Endothelial cell of umbilical vein (primary cell): ENCODE measurements at regions not wholly inside any gene's neighbourhood (a gene's known extent, or its start where the extent isn't known, plus 50 kb on each side); places are given as distances from the start of the nearest gene placed in this dataset.
"Not testable (repeated sequence)": the region's sequence is repeated elsewhere in the genome, so short reads cannot be mapped to it uniquely, and the experiment has no call there.

ENCODE experiments used
- BruUV-seq: library from RNA; stranded (reverse); fragments of 400-500 nt; replicated peaks from 2 replicates; lab custom pipeline; 2021; lab: Mats Ljungman, UMichigan
- CTCF ChIA-PET: fragments of 300-600, 350-600 bp; sonication (Branson Sonifier 250); formaldehyde crosslinking; loops from one replicate; lab custom pipeline; 2021; ENCODE audit warnings: antibody characterized with exemption, inconsistent platforms; lab: Charles Lee
- POLR2A ChIA-PET: fragments of 300-600, 350-600 bp; sonication (Branson Sonifier 250); formaldehyde crosslinking; loops from one replicate; lab custom pipeline; 2021; ENCODE audit warnings: antibody characterized with exemption, inconsistent platforms; lab: Charles Lee
- DNase-seq: peaks from one replicate; pipeline ENCODE4 v3.0.0-alpha.2; 2011; ENCODE audit warnings: low read depth, low spot score
- FAIRE-seq: peaks from 2 replicates; lab custom pipeline; 2011; peaks lifted over from hg19 to GRCh38; lab: Jason Lieb, UNC
- H2AFZ ChIP-seq: 2 replicates; pipeline ENCODE4 v1.6.0; 2012; ENCODE audit warnings: low read depth, low read length, control low read depth, inconsistent platforms
- H3K27ac ChIP-seq: 2 replicates; pipeline ENCODE4 v1.5.1; 2011; ENCODE audit warnings: low read depth, mild to moderate bottlenecking, control low read depth, low read length, moderate library complexity; ENCODE audit not compliant: insufficient read depth
- H3K27me3 ChIP-seq, 2 experiments: 2 replicates each; pipeline versions ENCODE4 v1.6.0 to v1.6.1; 2011; ENCODE audit warnings: low read length in 2 of 2, mixed read lengths in 1 of 2; ENCODE audit not compliant: control insufficient read depth in 2 of 2, insufficient read depth in 2 of 2
- H3K36me3 ChIP-seq, 2 experiments: 2 replicates in 1 of 2; 3 replicates in 1 of 2; pipeline ENCODE4 v1.5.1; 2011; ENCODE audit warnings: low read length in 2 of 2, mild to moderate bottlenecking in 1 of 2, moderate library complexity in 1 of 2; ENCODE audit not compliant: control insufficient read depth in 2 of 2, insufficient read depth in 2 of 2; ENCODE audit errors: extremely low read depth in 1 of 2
- H3K4me1 ChIP-seq: 3 replicates; pipeline ENCODE4 v1.5.1; 2011; ENCODE audit warnings: mild to moderate bottlenecking, low read length; ENCODE audit not compliant: control insufficient read depth, insufficient read depth; ENCODE audit errors: extremely low read depth
- H3K4me2 ChIP-seq: 2 replicates; pipeline ENCODE4 v1.6.1; 2011; ENCODE audit warnings: low read length, control low read depth, mixed read lengths; ENCODE audit not compliant: insufficient read depth
- H3K4me3 ChIP-seq, 3 experiments: fragments of 200-600 bp in 1 of 3; sonication (generic), shearing (Covaris generic) in 1 of 3; replicated peaks in 1 of 3; 2 replicates each; pipeline ENCODE4 v1.5.1; 2011 to 2016; ENCODE audit warnings: control low read depth in 3 of 3, low read length in 3 of 3, mild to moderate bottlenecking in 2 of 3, inconsistent platforms in 1 of 3, low read depth in 1 of 3, moderate library complexity in 1 of 3; ENCODE audit not compliant: insufficient read depth in 1 of 3
- H3K79me2 ChIP-seq: 2 replicates; pipeline ENCODE4 v1.6.0; 2012; ENCODE audit warnings: low read length, inconsistent platforms; ENCODE audit not compliant: control insufficient read depth, insufficient read depth
- H3K9ac ChIP-seq: replicated peaks from 2 replicates; pipeline ENCODE3; 2011; ENCODE audit warnings: low read length, control low read depth; ENCODE audit not compliant: insufficient read depth; ENCODE audit errors: extremely low read depth
- H3K9me1 ChIP-seq: replicated peaks from 3 replicates; pipeline ENCODE4 v1.6.0; 2011; ENCODE audit warnings: mild to moderate bottlenecking, low read length; ENCODE audit not compliant: control insufficient read depth, insufficient read depth; ENCODE audit errors: extremely low read depth
- H3K9me3 ChIP-seq: replicated peaks from 2 replicates; pipeline ENCODE4 v1.5.1; 2012; ENCODE audit warnings: low read length, inconsistent platforms; ENCODE audit not compliant: control insufficient read depth, insufficient read depth
- H4K20me1 ChIP-seq: replicated peaks from 2 replicates; pipeline ENCODE3; 2011; ENCODE audit warnings: mild to moderate bottlenecking, low read length; ENCODE audit not compliant: control insufficient read depth, insufficient read depth; ENCODE audit errors: extremely low read depth
- dilution Hi-C: fragments of 300-500 bp; cut with MboI; formaldehyde crosslinking; loops from one replicate; pipeline ENCODE4 v1.15.0; 2019; ENCODE audit warnings: low sequenced_read_pairs; ENCODE audit not compliant: extremely low pct_ligation_motif_present
- intact Hi-C: fragments of 100-400 bp; cut with micrococcal nuclease; formaldehyde crosslinking; loops from one replicate; pipeline ENCODE4 v1.10.0; 2022

DNA sequence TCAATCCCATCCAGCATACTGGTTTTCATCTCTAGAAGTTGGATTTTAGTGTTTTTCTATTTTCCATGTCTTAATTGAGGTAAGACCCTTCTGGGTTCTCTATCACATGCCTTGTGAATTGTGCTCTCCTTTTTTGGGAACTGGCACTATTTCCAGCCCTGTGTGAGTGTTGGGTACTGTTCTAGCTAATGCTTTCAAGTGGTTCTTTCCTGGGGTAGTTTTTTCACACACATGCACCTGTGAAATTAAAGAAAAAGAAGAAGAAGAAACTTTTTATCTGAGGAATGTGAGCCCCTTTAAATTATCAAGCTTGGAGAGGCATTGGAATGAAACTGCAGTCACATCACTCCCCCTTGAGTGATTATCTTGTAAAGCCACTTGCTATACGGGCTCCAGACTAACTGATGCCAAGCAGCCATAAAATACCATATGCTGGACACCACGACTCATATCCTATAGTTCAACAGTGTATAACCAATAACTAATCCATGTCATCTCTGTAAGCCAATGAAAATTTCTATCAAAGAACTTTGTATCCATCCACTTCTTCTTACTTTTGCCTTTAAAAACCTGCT is 102.4 kb downstream of the FAM72B start:
- H3K9me1 ChIP-seq, H3K79me2 ChIP-seq, H3K9me3 ChIP-seq, H3K4me2 ChIP-seq, H3K4me1 ChIP-seq, H3K9ac ChIP-seq, H2AFZ ChIP-seq, intact Hi-C loops, H3K4me3 ChIP-seq, CTCF ChIA-PET, dilution Hi-C loops, H4K20me1 ChIP-seq, POLR2A ChIA-PET, DNase-seq, H3K27me3 ChIP-seq, H3K36me3 ChIP-seq, BruUV-seq, H3K27ac ChIP-seq, FAIRE-seq: not testable (repeated sequence)

DNA sequence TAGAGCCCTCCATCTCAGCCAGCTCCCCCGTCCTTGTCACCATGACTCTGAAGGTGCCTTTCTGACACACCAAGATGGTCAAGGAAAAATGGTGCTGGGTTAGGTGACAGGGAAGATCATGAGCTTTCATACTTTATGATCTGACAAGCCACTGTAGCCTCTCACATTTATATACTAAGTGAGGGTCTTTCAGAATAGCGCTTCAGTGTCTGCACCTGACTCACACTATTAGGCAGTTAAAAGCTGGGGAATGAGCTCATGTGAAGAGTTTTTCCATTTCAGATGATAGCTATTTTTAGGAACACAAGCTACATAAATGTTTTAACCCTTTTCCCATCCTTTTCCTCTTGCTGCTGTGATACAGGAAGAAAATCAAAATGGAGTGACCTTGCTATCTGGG is 101.1 kb downstream of the FAM72B start:
- dilution Hi-C loops, H2AFZ ChIP-seq, H3K9ac ChIP-seq, H3K36me3 ChIP-seq, H3K27me3 ChIP-seq, CTCF ChIA-PET, H3K27ac ChIP-seq, H3K79me2 ChIP-seq, BruUV-seq, H3K4me2 ChIP-seq, H3K9me3 ChIP-seq, intact Hi-C loops, H3K4me1 ChIP-seq, FAIRE-seq, H3K4me3 ChIP-seq, H4K20me1 ChIP-seq, POLR2A ChIA-PET, DNase-seq, H3K9me1 ChIP-seq: not testable (repeated sequence)

DNA sequence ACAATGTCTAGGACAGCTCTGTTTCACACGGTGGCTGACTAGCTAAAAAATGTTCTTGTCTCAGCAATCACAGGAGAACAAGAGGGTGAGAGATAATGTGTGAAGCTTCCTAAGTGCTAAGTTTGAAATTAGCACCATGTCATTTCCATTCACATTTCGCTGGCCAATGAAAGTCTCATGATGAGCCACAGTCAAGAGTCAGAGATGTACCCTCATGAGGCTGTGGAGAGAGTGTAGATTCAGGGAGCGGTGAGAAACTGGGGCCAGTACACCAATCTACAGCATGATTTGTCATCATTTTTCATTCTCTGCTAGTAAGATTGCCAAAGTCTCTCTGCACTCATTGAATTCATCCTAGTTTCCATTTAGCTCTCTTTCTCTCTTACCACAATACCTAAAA is 97.9 kb downstream of the FAM72B start:
- H3K4me3 ChIP-seq, H3K4me2 ChIP-seq, H3K36me3 ChIP-seq, DNase-seq, H3K79me2 ChIP-seq, intact Hi-C loops, CTCF ChIA-PET, H3K9me3 ChIP-seq, H4K20me1 ChIP-seq, H3K9me1 ChIP-seq, H3K27me3 ChIP-seq, H2AFZ ChIP-seq, BruUV-seq, H3K4me1 ChIP-seq, FAIRE-seq, POLR2A ChIA-PET, dilution Hi-C loops, H3K9ac ChIP-seq, H3K27ac ChIP-seq: not testable (repeated sequence)

DNA sequence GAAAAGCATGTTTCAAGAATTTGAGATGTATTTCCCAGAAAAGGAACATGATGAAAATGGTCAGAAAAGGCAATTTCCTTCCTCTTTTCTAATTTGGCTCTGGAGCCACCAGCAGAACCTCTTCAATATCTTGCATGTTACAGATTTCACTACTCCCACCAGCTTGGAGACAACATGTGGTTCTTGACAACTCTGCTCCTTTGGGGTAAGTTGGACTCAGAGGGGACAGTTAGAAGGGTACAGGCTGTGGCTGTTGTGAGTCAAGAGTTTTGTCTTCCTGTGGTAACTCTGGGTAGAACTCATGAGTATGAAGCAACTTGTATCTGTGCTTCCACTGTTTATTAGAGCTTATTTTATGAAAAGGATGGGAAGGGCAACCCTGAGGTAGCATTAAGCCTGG is 96.9 kb downstream of the FAM72B start:
- BruUV-seq, H3K27me3 ChIP-seq, CTCF ChIA-PET, H3K9me1 ChIP-seq, H3K27ac ChIP-seq, FAIRE-seq, H4K20me1 ChIP-seq, POLR2A ChIA-PET, DNase-seq, dilution Hi-C loops, H3K9ac ChIP-seq, H3K79me2 ChIP-seq, H3K4me2 ChIP-seq, H3K4me3 ChIP-seq, H3K4me1 ChIP-seq, H3K9me3 ChIP-seq, H3K36me3 ChIP-seq, intact Hi-C loops, H2AFZ ChIP-seq: not testable (repeated sequence)
